GM10266 (cell line): ENCODE measurements at regions not wholly inside any gene's neighbourhood (a gene's known extent, or its start where the extent isn't known, plus 50 kb on each side); places are given as distances from the start of the nearest gene placed in this dataset.

Experiments
- DNase-seq: peaks from one replicate; pipeline ENCODE4 v3.0.0; 2012; ENCODE audit errors: extremely low spot score
- CTCF ChIP-seq: IDR thresholded peaks from 2 replicates; pipeline ENCODE4 v1.5.1; 2012; ENCODE audit warnings: mild to moderate bottlenecking, low read depth; ENCODE audit not compliant: control insufficient read depth, insufficient read depth; ENCODE audit errors: missing control alignments

- DNase-seq: no peak
- no peak for TF ChIP-seq CTCF
Measured at GRCh38 chr12:104858611-104859543, 99.2 kb downstream of the SLC41A2 start.

- TF ChIP-seq CTCF: no peak
- no peak for DNase-seq
Measured at GRCh38 chr12:104856531-104856930, 101.6 kb downstream of the SLC41A2 start.

GRCh38 chr12:104855599-104855998, 102.5 kb downstream of the SLC41A2 start:
- no peak for TF ChIP-seq CTCF
- no peak for DNase-seq

GRCh38 chr12:104852896-104853295, 105.2 kb downstream of the SLC41A2 start:
- no peak for TF ChIP-seq CTCF
- DNase-seq: no peak

- DNase-seq: no peak
- no peak for TF ChIP-seq CTCF
Measured at GRCh38 chr12:104852102-104852501, 106.0 kb downstream of the SLC41A2 start.

- TF ChIP-seq CTCF: no peak
Measured at GRCh38 chr12:104850781-104851180, 107.3 kb downstream of the SLC41A2 start.

GRCh38 chr12:104846056-104846767, 111.9 kb downstream of the SLC41A2 start:
- TF ChIP-seq CTCF: no peak
- no peak for DNase-seq

More at GRCh38 chr12:104850781-104851180, 107.3 kb downstream of the SLC41A2 start:
- no peak for DNase-seq
